Frontal cortex (tissue), 3 donors: ENCODE measurements at regions not wholly inside any gene's neighbourhood (a gene's known extent, or its start where the extent isn't known, plus 50 kb on each side); places are given as distances from the start of the nearest gene placed in this dataset.

Source experiments
- DNase-seq, 2 donors: peaks; one replicate each; pipeline ENCODE4 v3.0.0; 2012; ENCODE audit warnings: low spot score in 2 of 2
- FAIRE-seq: peaks from 2 replicates; lab custom pipeline; 2012; peaks lifted over from hg19 to GRCh38; lab: Jason Lieb, UNC
- donor health status: control.
- donor health status: control.
- donor health status: control.

DNA sequence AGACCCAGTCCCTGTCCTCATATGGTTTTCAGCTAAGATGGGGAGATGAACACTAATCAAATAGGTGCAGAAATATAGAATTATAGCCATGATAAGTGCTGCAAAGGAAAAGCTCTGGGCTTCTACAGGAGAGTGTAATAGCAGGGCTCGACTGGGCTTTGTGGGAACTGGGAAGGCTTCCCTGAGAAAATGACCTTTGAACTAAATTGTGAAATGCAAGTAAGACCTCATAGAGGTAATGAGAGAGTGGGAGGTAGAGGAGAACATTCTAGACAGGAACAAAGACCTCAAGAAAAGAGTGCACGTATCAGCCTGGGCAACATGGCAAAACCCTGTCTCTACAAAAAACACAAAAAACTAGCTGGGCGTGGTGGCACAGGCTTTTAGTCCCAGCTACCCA is 231.6 kb downstream of the ABHD5 start:
- FAIRE-seq: no peak
- no peak for DNase-seq

DNA sequence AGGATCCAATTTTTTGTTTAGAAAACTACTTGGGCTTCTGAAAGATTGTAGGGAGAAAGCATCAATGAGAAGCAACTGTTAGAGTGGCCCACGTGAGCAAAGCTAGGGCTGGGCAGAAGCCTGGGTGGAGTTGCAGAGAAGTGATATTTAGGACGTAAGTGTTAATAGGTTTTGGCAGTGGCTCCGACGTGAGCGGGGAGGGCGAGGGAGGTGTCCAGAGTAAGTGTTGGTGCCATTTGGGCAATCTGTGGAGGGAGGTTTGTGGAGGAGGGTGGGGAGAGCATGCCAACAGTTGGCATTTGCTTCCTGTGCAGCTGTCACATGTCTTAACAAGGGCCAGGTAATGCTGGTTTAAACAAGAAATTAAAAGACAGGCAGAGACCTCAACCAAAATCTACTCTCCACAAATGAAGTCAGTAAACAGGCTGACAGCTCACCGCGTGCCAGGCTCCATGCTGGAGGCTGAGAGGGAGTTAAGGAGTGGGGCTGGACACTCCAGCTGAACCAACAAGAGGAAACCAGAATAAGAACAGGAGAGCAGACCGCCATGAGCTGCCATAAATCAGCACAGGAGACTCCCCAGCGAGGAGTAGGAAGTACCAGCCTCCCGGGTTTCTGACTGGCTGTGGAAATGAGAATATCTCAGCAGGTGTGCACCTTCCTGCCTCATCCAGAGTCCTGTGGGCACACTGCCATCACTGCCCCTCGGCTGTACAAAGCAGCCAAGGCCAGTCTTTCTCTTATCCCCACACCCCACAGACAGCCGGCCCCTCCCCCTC is 232.6 kb downstream of the ABHD5 start:
- no peak for DNase-seq
- no peak for FAIRE-seq

DNA sequence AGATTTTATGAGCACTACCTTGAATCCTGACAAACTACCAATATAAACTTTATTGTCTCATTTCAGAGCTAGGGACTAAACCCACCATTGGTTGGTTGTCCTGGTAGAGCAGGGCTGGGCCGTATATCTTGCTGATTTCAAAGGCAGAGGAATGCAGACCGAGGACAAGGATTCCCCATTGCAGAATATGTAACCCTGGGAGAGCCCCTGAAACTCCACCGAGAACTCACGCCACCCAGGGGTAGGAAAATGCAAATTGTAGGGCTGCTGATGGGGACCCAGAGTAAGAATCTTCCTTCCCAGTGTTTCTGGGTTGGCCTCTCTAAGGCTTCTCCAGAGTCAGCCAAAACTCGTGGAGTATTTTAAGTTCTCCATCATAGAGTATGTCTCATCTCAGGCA is 235.3 kb downstream of the ABHD5 start:
- FAIRE-seq (no peak), DNase-seq (no peak)

DNA sequence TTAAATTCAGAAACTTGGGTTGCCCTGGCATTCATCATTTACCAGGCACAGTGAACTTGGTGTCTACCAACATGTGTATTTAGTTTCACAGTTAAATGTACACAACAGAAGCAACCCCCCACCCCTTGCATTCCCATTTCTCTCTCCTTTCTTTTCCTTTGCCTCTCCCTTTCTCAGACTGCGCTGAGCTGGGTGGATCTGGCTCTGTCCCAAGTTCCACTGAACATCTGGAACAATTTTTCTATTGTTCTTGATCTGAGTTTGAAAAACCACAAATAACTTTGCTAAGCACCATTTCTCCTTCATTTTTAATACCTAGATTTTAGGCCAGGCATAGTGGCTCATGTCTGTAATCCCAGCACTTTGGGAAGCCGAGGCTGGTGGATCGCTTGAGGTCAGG is 242.2 kb downstream of the ABHD5 start:
- FAIRE-seq: no peak

DNA sequence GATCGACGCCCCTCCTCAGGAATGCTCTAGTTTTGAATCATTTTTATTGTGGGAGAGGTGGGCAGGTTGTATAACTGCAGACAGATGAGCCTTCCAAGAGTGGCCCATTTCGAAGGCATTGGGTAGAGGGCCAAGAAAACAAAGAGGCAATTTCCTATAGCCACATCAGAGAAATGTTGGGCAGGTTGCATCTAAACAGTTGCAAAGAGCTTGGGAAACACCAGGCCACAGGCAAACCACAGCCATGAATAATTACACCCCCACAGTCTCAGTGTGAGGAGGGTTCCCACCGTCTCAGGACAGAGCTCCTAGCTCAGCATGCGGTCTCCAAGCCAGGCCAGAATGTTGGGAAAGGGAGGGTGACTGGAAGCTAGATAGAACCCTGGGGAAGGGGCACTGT is 257.3 kb downstream of the ABHD5 start:
- DNase-seq: no peak
- no peak for FAIRE-seq

More for the DNA sequence above, 242.2 kb downstream of the ABHD5 start:
- DNase-seq: no peak

DNA sequence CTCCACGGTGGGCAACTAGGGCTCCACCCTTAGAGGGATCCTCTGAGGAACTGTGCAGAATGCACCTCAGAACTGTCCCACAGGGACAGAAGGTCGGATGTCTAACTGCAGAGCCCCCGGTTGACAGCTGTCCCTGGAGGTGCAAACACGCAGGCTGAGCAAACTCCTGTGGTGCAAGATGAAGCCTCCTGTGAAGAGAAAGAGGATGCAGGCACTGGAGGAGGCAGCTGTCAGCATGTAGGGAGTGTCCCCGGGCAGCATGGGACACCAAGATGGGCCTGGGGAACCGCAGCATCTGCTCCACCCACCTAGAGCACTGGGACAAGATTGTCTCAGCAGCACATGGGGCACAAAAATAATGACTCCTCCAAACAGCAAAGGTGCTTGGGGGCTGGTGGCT is 258.9 kb downstream of the ABHD5 start:
- no peak for FAIRE-seq

DNA sequence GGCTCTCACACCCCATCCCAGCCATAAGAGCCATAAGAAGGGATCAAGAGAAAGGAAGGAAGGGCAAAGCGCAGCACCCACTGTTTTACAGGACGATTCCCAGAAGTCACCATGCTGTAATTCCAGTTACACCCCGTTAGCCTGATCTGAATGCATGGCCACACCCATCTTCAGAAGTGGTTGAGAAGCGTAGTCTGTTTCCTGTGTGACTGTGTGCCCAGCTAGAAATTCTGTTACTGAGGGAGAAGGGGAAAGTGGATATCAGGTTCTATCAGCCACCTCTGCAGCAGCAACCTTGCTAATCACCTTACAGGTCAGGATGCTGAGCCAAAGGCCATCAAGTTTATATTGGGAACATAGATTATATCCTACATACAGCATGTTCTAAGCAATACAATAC is 260.0 kb downstream of the ABHD5 start:
- FAIRE-seq (no peak), DNase-seq (no peak)

More for the DNA sequence above, 258.9 kb downstream of the ABHD5 start:
- DNase-seq: no peak

DNA sequence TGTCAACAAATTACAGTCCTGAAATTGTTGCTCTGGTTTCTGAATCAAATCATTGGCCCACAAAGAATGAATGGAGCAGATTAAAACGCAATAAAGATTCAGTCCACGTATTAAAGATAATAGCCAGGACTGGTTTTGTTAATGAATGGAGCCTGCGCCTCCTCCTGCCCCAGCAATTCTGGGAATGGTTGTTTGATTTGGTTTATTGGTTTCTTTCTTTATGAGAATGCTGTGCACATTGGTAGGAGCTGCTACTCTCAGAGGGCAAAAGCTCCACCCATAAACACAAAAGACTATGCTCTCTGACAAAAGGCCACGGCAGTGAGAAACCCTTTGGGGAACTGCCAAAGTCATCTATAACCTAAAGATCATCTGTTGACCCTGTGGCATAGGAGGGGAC is 261.1 kb downstream of the ABHD5 start:
- FAIRE-seq: no peak
- DNase-seq: no peak

DNA sequence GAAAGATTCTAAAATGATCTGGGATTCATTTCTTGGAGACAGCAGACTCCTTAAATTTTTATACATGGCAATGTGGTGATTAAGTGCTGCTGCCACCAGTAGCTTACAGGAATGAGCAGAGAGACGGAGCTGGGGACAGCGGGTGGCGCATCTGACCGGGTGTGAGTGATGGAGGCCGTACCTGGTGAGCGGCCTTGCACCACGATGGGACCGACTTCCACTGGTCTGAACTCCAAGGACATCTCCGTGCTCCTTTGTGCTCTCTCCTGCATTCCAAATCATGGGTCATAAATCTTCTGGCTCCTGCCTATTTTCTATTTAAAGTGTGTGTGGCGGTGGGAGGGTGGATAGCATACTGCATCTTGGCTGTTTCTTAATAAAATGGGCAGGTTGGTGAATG is 262.6 kb downstream of the ABHD5 start:
- FAIRE-seq (no peak), DNase-seq (no peak)

DNA sequence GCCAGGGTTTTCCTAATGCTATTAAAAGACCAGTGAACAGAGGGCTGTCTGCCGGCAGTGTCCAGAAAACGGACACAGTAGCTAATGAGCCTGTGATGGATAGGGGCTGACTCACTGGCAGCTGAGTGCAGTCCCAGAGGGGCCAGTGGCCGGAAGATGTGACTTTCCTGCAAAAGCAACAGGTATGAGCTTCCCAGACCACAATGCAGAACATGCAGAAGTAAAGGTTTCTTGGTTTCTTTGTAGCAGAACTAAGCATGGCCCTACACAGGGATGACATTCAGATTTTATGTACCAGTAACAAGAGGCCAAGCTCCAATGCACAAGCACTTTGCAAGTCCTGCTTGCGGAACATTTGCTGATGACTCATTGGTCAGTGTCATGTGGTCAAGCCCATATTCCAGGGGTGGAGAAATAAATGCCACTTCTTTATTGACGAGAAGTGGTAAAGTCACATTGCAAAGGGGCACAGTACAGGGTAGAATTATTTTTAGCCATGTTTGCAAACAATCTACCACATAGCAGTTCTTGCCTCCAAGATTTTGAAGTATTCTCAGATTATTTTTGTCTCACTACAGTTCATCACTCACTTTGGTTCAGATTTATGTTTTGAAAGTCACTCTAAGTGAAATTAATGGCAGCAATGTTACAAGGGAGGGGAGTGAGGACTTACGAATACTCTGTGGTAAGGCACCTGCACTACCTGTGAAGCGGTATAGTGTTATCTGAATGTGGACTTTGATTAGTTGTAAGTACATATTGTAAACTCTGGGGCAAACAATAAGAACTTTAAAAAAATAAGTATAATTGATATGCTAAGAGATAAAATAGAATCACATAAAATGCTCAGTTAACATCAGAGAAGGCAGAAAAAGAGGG is 263.3 kb downstream of the ABHD5 start:
- FAIRE-seq: no peak
- DNase-seq: no peak

DNA sequence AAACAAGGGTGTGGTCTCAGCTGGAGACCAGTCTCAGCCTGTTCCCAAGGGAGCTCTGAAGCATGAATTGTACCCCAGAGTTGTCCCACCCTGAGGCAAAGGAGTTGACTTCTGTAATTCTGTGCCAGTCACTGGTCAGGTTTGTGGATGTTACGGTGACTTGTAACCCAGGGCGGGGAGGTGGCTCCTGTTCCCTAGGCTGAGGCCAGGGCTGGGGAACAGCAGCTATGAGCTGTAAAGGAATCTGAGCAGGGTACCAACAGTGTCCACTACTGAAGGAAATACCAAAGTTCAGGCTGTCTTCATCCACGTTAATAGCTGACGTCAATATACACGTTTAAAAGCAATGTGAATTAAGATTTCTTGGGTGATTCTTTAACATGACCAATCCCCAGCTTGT is 266.2 kb downstream of the ABHD5 start:
- DNase-seq: no peak
- no peak for FAIRE-seq

DNA sequence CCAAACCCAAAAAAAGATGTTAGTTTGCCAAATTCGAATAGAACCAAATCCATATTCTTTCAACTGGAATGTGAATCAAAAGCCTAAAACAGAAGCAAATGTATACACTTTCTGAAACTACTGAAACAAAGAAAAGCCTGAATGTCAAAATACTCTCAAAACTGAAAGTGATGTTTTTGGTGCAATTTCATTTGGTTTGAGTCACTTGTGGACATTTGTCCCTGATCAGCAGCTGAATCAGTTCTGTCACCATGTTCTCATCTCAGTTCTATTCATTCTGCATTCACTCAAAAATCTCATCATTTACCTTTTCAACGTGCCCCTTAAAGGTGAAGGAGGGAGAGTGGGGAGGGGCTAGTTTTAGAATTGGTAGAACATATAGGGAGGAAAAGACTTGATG is 266.8 kb downstream of the ABHD5 start:
- DNase-seq (no peak), FAIRE-seq (no peak)

DNA sequence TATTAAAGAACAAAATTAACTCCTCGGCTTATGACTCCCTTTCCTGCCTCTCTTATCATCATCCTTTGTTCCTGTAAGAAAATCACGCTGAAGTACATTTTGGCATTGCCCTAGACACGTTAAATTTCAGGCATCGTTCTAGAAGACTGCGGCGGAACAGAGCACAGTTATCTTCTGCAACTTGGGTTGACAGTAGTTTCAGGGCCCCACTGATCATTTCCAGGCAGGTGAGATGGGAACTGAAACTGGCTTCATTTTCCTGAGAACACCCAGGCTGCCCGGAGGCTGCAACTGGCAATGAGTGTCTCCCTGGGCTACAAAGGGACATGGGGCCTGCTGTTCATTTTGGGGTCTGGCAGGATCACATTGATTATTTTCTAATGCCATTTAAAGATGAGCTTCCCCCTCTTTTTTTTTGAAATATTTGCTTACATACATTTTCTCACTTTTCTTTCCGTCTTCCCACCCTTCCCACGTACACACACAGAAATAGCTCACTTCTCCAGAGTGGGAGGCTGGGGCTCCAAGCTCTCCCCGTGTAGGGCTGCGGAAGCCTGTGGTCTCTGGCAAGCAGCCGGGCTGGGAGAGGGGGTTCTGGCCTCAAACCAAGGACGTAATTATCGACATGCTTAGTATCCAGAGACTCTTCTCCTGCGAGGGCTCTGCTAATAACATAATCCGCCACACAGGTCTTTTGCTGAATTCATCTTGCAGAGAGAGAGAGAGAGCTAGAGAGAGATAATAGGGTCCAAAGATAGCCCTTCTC is 267.4 kb downstream of the ABHD5 start:
- FAIRE-seq: no peak
- no peak for DNase-seq

DNA sequence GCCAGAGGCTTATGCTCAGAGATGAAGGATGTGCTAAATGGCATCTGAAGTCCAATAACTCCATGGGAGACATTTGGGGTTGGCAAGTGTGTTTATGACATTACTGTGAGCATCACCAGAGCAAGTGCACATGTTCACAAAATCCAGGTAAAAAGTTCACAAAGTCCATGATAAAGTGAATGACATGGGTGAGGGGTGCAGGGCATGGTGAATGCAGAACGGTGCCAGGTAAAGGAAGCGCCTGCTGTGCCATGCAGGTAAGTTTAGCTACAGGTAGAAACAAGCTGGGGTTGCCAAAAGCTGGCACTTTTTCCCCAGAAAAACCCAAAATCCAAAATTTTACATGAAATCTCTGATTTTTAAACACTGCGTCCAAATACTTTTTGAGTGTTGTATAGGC is 268.2 kb downstream of the ABHD5 start:
- DNase-seq (no peak), FAIRE-seq (no peak)

DNA sequence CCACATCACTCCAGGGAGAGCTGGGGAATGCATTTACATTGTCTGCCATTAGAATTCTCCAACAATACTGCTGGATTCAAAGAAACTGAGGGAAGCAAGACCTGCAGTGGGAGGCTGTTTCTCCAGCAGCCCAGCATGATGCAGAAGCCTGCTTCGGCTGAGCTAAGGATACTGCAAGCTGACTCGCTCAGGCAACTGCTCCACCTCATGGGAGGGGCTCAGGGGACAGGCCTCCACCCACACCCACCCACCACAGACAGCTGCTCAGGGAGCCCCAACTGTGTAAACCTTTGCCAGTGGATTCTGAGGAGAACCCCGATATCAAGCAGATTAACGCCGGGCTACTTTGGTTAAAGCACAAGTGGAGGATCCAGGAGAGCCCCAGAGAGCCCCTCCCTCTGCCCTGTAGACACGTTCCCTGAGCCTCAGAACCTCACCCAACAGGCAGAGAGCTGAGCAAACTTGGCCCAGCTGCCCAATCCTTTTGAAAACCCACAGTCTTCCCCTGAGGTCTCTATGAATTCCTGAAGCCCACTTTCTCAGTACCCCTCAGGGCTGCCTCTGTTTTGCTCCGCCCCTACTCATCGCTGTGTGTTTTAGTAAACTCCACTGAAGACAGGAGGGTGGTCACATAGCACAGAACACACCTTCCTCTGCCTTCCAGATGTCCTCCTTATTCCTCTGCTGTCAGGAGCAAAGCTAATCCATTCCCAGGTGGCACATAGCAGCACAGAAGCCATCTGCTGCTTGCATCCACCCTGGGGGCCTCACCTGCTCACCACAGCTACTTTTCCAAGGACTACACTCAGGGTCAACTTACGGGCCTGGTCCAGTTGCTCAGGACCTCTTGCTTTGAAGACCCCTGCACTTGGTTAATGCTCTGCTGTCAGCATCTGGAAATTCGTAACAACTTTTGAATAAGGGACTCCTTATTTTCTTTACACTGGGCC is 269.0 kb downstream of the ABHD5 start:
- FAIRE-seq (no peak), DNase-seq (no peak)

DNA sequence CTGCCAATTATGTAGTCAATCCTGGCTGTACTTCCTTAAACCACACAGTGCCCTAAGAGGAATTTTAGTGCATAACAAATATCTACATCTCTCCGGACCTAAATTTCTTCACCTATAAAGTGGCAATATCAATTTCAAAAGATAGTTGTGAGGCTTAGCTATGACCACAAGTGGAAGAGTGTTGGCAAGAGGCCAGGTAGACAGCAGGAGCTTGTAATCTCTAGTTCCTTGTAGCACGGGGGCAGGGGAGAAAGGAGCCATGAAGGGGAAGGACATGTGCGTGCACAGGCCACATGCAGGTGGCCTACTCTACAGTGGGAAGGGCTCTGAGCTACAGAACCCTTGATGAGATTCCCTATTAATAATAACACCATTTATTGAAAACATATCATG is 269.7 kb downstream of the ABHD5 start:
- FAIRE-seq: no peak
- no peak for DNase-seq

DNA sequence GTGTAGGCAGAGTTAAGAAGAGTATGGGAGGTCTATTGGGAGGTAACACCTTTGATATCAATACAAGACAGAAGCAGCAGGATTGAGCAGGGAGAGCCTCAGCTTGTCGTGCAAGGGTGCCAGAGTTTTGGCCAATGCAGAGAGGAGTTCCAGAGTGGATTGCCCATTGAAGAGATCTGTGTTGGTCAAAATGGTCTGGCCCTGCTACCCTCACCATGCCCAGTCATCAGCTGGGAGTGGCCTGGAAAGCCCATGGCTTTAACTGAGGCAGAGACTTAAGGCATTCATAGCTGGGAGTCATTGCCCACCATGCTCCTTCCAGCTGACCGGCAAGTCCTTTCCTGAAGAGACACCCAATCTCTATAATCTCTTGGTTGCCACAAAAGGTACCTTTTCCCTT is 271.3 kb downstream of the ABHD5 start:
- DNase-seq: no peak
- no peak for FAIRE-seq

DNA sequence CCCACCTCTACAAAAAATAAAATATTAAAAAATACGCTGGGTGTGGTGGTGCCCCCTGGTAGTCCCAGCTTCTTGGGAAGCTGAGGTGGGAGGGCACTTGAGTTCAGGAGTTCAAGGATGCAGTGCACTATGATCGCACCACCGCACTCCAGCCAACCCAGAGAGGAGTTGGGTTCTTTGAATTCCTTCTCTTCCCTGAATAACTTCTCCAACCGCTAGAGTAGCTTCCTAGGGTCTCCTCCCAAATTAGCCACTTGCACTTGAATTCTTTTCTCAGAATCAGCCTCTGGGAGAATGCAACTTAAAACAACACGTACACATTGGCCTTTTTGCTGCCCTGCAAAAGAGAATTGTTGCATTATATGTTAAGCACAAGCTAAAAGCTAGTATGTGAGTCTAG is 272.5 kb downstream of the ABHD5 start:
- FAIRE-seq (no peak), DNase-seq (no peak)

DNA sequence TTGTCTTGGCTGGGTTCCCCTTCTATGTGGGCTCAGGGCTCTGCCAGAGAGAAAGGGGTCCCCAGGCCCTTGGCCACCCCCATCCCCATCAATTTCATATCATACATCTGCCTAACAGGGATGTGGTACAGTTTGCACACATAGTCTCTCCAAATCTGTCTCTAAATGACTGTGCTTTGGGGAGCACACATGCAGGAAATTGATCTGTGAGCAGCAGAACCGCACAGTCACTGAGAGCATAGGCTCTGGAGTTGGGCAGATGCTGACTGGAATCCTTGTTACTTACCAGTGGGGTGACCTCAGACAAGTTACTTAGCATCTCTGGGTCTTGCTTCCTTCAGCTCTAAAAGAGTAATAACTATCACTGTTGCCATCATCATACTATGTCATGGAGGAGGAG is 273.9 kb downstream of the ABHD5 start:
- DNase-seq (no peak), FAIRE-seq (no peak)

DNA sequence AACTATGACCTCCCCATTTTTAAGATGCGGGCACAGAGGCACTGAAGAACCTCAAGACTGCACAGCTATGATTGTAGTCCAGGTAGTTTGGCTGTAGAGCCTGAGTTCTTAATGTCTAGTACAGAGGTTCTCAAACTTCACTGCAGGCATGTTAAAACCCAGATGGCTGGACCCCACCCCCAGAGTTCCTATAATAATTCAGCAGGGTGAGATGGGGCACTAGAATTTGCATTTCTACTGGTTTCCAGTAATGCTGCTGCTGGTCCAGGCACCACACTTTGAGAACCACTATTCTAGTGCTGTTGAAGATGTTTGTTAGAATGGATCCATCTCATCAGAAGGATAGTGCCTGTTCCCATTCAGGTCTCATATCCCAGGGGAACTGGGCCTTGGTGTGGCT is 274.9 kb downstream of the ABHD5 start:
- no peak for FAIRE-seq
- no peak for DNase-seq
